Transverse colon (tissue), 4 donors: ENCODE measurements at regions not wholly inside any gene's neighbourhood (a gene's known extent, or its start where the extent isn't known, plus 50 kb on each side); places are given as distances from the start of the nearest gene placed in this dataset.

Source experiments
- DNase-seq: peaks from one replicate; pipeline ENCODE4 v3.0.0-alpha.2; 2019
- H3K27ac ChIP-seq, 4 donors: fragments of 200-600 bp; sonication (generic); 2 replicates each; pipeline ENCODE4 v1.5.1; 2016 to 2018; ENCODE audit warnings: inconsistent platforms in 4 of 4
- H3K27me3 ChIP-seq: fragments of 200-600 bp; sonication (generic); 2 replicates; pipeline ENCODE4 v1.5.1; 2017; ENCODE audit warnings: inconsistent platforms
- H3K36me3 ChIP-seq, 4 donors: fragments of 200-600 bp; sonication (generic); 2 replicates each; pipeline ENCODE4 v1.5.1; 2017 to 2019; ENCODE audit warnings: inconsistent platforms in 4 of 4
- H3K4me1 ChIP-seq, 4 donors: fragments of 200-600 bp; sonication (generic); 2 replicates each; pipeline ENCODE4 v1.5.1; 2017 to 2020; ENCODE audit warnings: inconsistent platforms in 4 of 4
- H3K4me3 ChIP-seq, 4 donors: fragments of 200-600 bp; sonication (generic); 1 replicate in 1 of 4; 2 replicates in 3 of 4; pipeline versions ENCODE4 v1.5.1 to v1.6.1; 2017 to 2019; ENCODE audit warnings: inconsistent platforms in 4 of 4
- H3K9me3 ChIP-seq, 2 donors: fragments of 200-600 bp; sonication (generic); 2 replicates each; pipeline ENCODE4 v1.5.1; 2017 to 2019; ENCODE audit warnings: inconsistent platforms in 2 of 2
- EP300 ChIP-seq: sonication (generic); formaldehyde crosslinking; IDR thresholded peaks from one replicate; pipeline ENCODE4 v1.6.1; 2017; ENCODE audit warnings: antibody characterized with exemption, low read depth
- POLR2A ChIP-seq: fragments of 450-650 bp; IDR thresholded peaks from one replicate; pipeline ENCODE4 v1.6.1; 2016; ENCODE audit warnings: antibody characterized with exemption, mild to moderate bottlenecking, moderate library complexity
- POLR2AphosphoS5 ChIP-seq, 3 donors: sonication (generic); formaldehyde crosslinking; IDR thresholded peaks; one replicate each; pipeline ENCODE4 v1.6.1; 2016; ENCODE audit warnings: antibody characterized with exemption in 3 of 3
- WGBS, 2 donors: methylation state at CpG; one replicate each; pipeline ENCODE4 v1.1.5; 2018; ENCODE audit warnings: low coverage in 1 of 2; 5-methylcytosine and 5-hydroxymethylcytosine counted together
- in situ Hi-C, 4 donors: fragments of 200-750 bp; cut with MboI; loops; one replicate each; pipeline versions ENCODE4 v1.15.0 to v1.15.1; 2017; ENCODE audit warnings: low sequenced_read_pairs in 3 of 4, low pct_ligation_motif_present in 1 of 4, low pct_unique_long_range_greater_than_20kb in 1 of 4
- intact Hi-C: fragments of 100-400 bp; cut with DNase I; formaldehyde crosslinking; loops from one replicate; pipeline ENCODE4 v1.15.1; 2023; ENCODE audit warnings: low total_unique reads
- TF ChIP-seq, protein P1 (sequence below), 5 experiments: fragments of 200-600 bp in 3 of 5; fragments of 450-650 bp in 2 of 5; sonication (generic) in 3 of 5; IDR thresholded peaks; 1 replicate in 2 of 5; 2 replicates in 3 of 5; pipeline ENCODE4 v1.5.1; 2016 to 2017; ENCODE audit warnings: antibody characterized with exemption in 5 of 5, inconsistent platforms in 3 of 5, mild to moderate bottlenecking in 2 of 5, moderate library complexity in 1 of 5

GRCh38 chr12:128075332-128075731 lies 191.6 kb upstream of the TMEM132C start:
- DNase-seq: no peak
- no peaks in the 10 kb centered on the region for H3K36me3 ChIP-seq
- TF ChIP-seq, protein P1, sequence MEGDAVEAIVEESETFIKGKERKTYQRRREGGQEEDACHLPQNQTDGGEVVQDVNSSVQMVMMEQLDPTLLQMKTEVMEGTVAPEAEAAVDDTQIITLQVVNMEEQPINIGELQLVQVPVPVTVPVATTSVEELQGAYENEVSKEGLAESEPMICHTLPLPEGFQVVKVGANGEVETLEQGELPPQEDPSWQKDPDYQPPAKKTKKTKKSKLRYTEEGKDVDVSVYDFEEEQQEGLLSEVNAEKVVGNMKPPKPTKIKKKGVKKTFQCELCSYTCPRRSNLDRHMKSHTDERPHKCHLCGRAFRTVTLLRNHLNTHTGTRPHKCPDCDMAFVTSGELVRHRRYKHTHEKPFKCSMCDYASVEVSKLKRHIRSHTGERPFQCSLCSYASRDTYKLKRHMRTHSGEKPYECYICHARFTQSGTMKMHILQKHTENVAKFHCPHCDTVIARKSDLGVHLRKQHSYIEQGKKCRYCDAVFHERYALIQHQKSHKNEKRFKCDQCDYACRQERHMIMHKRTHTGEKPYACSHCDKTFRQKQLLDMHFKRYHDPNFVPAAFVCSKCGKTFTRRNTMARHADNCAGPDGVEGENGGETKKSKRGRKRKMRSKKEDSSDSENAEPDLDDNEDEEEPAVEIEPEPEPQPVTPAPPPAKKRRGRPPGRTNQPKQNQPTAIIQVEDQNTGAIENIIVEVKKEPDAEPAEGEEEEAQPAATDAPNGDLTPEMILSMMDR (IDR thresholded peaks at IDR 0.05): no peak
- no peak for TF ChIP-seq POLR2A
- TF ChIP-seq EP300: no peak
- TF ChIP-seq POLR2AphosphoS5 (IDR thresholded peaks at IDR 0.05): no peak
- H3K9me3 ChIP-seq: no peaks in the 10 kb centered on the region
- no peak overlapping the region for H3K27ac ChIP-seq
- WGBS, 2 donors: 84 to 89% methylated on average over 9 of the region's 9 CpGs
- intact Hi-C loops: loop anchor here (10.0 kb wide), 1 partner anchor 1541 kb away; no protein-coding TSS in a partner anchor
- in situ Hi-C loops: no loop called here
- H3K4me1 ChIP-seq: no peaks in the 10 kb centered on the region
- no peaks in the 10 kb centered on the region for H3K27me3 ChIP-seq
- no peak overlapping the region for H3K4me3 ChIP-seq

DNA sequence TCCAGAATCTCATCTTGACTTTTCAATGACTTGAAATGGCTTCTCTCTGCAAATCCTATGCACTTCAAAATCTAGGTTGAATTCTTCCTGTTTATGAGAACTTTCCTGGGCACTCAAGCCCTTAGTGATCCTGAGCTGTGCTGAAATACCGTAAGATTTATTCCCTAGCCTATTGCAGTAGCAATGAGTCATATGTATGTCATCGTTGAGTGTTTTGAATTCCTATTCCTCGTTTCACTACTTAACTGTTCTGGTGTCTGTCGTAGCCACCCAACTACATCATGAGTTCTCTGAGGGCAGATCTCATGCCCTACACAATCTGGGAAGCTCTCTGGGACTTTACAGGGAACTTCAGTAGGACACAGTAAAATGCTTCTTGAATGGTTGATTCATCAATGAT lies 190.8 kb upstream of the TMEM132C start:
- no peak for DNase-seq
- Histone ChIP-seq H3K4me1 (no peaks in the 10 kb centered on the region), H3K36me3 (no peaks in the 10 kb centered on the region), H3K27ac (no peak overlapping the region), H3K4me3 (no peak overlapping the region), H3K9me3 (no peaks in the 10 kb centered on the region), H3K27me3 (no peaks in the 10 kb centered on the region)
- TF ChIP-seq, protein P1 (IDR thresholded peaks at IDR 0.05): no peak
- TF ChIP-seq EP300 (no peak), POLR2A (no peak)
- intact Hi-C loops (loop anchor here (10.0 kb wide), 1 partner anchor 1541 kb away; no protein-coding TSS in a partner anchor), in situ Hi-C loops (no loop called here)
- 49 to 72% methylated on average over 4 of the region's 4 CpGs for WGBS, 2 donors

- TF ChIP-seq POLR2AphosphoS5 (IDR thresholded peaks at IDR 0.05) (no peak), POLR2A (no peak), EP300 (no peak)
- TF ChIP-seq, protein P1 (IDR thresholded peaks at IDR 0.05): no peak
- Histone ChIP-seq H3K9me3 (no peaks in the 10 kb centered on the region), H3K4me3 (no peak overlapping the region), H3K27me3 (no peaks in the 10 kb centered on the region), H3K36me3 (no peaks in the 10 kb centered on the region), H3K27ac (no peak overlapping the region), H3K4me1 (no peaks in the 10 kb centered on the region)
- DNase-seq: no peak
- WGBS, 2 donors: 84 to 85% methylated on average over 10 to 11 of the region's 11 CpGs
- in situ Hi-C loops: no loop called here
- intact Hi-C loops: loop anchor here (10.0 kb wide), 1 partner anchor 1543 kb away; no protein-coding TSS in a partner anchor
These were observed 189.6 kb upstream of the TMEM132C start for GRCh38 chr12:128077211-128077916.

DNA sequence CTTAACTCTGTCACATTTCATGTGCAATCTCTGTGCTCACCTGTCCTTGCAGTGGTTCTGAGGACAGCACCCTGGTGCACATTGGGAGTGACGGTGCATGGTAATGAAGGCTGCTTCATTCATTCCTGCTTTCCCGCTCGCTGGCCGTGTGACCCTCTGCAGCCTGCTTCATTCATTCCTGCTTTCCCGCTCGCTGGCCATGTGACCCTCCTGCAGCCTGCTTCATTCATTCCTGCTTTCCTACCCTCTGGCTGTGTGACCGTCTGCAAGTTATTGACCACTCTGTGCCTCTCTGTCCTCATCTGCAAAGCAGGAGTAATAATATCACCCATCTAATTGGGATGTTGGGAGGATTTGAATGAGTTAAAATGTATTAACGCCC lies 189.1 kb upstream of the TMEM132C start:
- in situ Hi-C loops: no loop called here
- intact Hi-C loops: loop anchor here (10.0 kb wide), 1 partner anchor 1543 kb away; no protein-coding TSS in a partner anchor
- H3K4me3 ChIP-seq: no peak overlapping the region
- H3K36me3 ChIP-seq: no peaks in the 10 kb centered on the region
- no peaks in the 10 kb centered on the region for H3K9me3 ChIP-seq
- no peaks in the 10 kb centered on the region for H3K27me3 ChIP-seq
- H3K4me1 ChIP-seq: no peaks in the 10 kb centered on the region
- TF ChIP-seq POLR2AphosphoS5 (IDR thresholded peaks at IDR 0.05) (no peak), POLR2A (no peak), EP300 (no peak)
- TF ChIP-seq, protein P1 (IDR thresholded peaks at IDR 0.05): no peak
- no peak for DNase-seq
- H3K27ac ChIP-seq: no peak overlapping the region
- WGBS, 2 donors: 92% methylated on average over 7 to 8 of the region's 8 CpGs
